GM23338 (cell line): ENCODE measurements at regions not wholly inside any gene's neighbourhood (a gene's known extent, or its start where the extent isn't known, plus 50 kb on each side); places are given as distances from the start of the nearest gene placed in this dataset.

Source experiments
- ATAC-seq: fragments of 200-7000 bp; cut with Tn5 transposase; 3 replicates; pipeline ENCODE4 v1.9.1; 2020
- DNase-seq: peaks from one replicate; pipeline ENCODE4 v3.0.0-alpha.2; 2015; ENCODE audit warnings: low spot score
- H2AFZ ChIP-seq: fragments of 200-600 bp; sonication (generic); 2 replicates; pipeline ENCODE4 v1.8.0; 2016; ENCODE audit warnings: antibody characterized with exemption, mild to moderate bottlenecking, moderate library complexity
- H3F3A ChIP-seq: fragments of 200-600 bp; sonication (generic); replicated peaks from 2 replicates; pipeline ENCODE4 v1.8.0; 2017; ENCODE audit warnings: antibody characterized with exemption, mixed run types, low read depth
- H3K27ac ChIP-seq: fragments of 200-600 bp; sonication (generic); 2 replicates; pipeline ENCODE4 v1.6.1; 2016; ENCODE audit warnings: low read depth
- H3K27me3 ChIP-seq: fragments of 200-600 bp; sonication (generic); 2 replicates; pipeline ENCODE4 v1.8.0; 2016; ENCODE audit warnings: mild to moderate bottlenecking, mixed run types, moderate library complexity; ENCODE audit not compliant: insufficient read depth
- H3K36me3 ChIP-seq: fragments of 200-600 bp; sonication (generic); 2 replicates; pipeline ENCODE4 v1.8.0; 2016; ENCODE audit warnings: mild to moderate bottlenecking; ENCODE audit not compliant: insufficient read depth
- H3K4me1 ChIP-seq: fragments of 200-600 bp; sonication (generic); 2 replicates; pipeline ENCODE4 v1.8.0; 2016; ENCODE audit warnings: mild to moderate bottlenecking, moderate library complexity; ENCODE audit not compliant: insufficient read depth
- H3K4me2 ChIP-seq: fragments of 200-600 bp; sonication (generic); 2 replicates; pipeline ENCODE4 v1.7.1; 2017; ENCODE audit warnings: mixed run types
- H3K4me3 ChIP-seq: fragments of 200-600 bp; sonication (generic); 2 replicates; pipeline ENCODE4 v1.6.1; 2016; ENCODE audit warnings: mixed run types
- H3K79me2 ChIP-seq: fragments of 200-600 bp; sonication (generic); replicated peaks from 2 replicates; pipeline ENCODE4 v1.8.0; 2017; ENCODE audit warnings: mild to moderate bottlenecking; ENCODE audit not compliant: insufficient read depth
- H3K9me2 ChIP-seq: fragments of 200-600 bp; sonication (generic); 2 replicates; pipeline ENCODE4 v1.8.0; 2017; ENCODE audit not compliant: insufficient read depth
- H4K20me1 ChIP-seq: fragments of 200-600 bp; sonication (generic); replicated peaks from 2 replicates; pipeline ENCODE4 v1.8.0; 2017; ENCODE audit warnings: mild to moderate bottlenecking; ENCODE audit not compliant: insufficient read depth
- H3K27ac Mint-ChIP-seq: 2 replicates; pipeline ENCODE4 v1.8.0; 2020; ENCODE audit warnings: inconsistent platforms, mild to moderate bottlenecking, moderate library complexity, mixed read lengths
- H3K27me3 Mint-ChIP-seq: 3 replicates; pipeline ENCODE4 v1.8.0; 2022; ENCODE audit warnings: low read depth, mild to moderate bottlenecking, moderate library complexity, mixed read lengths, inconsistent platforms; ENCODE audit not compliant: insufficient read depth, poor library complexity
- H3K36me3 Mint-ChIP-seq: 3 replicates; pipeline ENCODE4 v1.8.0; 2021; ENCODE audit warnings: low read depth, mild to moderate bottlenecking, inconsistent platforms, moderate library complexity, mixed read lengths
- H3K4me1 Mint-ChIP-seq: 3 replicates; pipeline ENCODE4 v1.8.0; 2020; ENCODE audit warnings: mild to moderate bottlenecking, inconsistent platforms, mixed read lengths
- H3K4me3 Mint-ChIP-seq: 3 replicates; pipeline ENCODE4 v1.8.0; 2021; ENCODE audit warnings: moderate library complexity, mild to moderate bottlenecking, inconsistent platforms, mixed read lengths
- H3K9me3 Mint-ChIP-seq: 3 replicates; pipeline ENCODE4 v1.8.0; 2020; ENCODE audit warnings: moderate library complexity, mild to moderate bottlenecking, inconsistent platforms, mixed read lengths
- CREB1 ChIP-seq: fragments of 250-450 bp; sonication (Bioruptor Pico); IDR thresholded peaks from 2 replicates; pipeline ENCODE4 v1.5.0; 2020; ENCODE audit warnings: low read depth, mild to moderate bottlenecking, moderate library complexity
- EZH2phosphoT487 ChIP-seq: fragments of 200-600 bp; sonication (generic); IDR thresholded peaks from one replicate; pipeline ENCODE4 v1.8.1; 2018; ENCODE audit warnings: antibody characterized with exemption; ENCODE audit not compliant: unreplicated experiment
- POLR2AphosphoS5 ChIP-seq: IDR thresholded peaks from 2 replicates; pipeline ENCODE4 v1.6.1; 2016; ENCODE audit warnings: antibody characterized with exemption, low read depth
- REST ChIP-seq: IDR thresholded peaks from one replicate; pipeline ENCODE4 v1.6.1; 2018; ENCODE audit warnings: antibody characterized with exemption; ENCODE audit not compliant: unreplicated experiment
- ZNF331 ChIP-seq: fragments of 250-450 bp; sonication (Bioruptor Pico); IDR thresholded peaks from 2 replicates; pipeline ENCODE4 v1.5.0; 2020; ENCODE audit warnings: low read depth, mild to moderate bottlenecking, moderate library complexity
- ZNF462 ChIP-seq: fragments of 250-450 bp; sonication (Bioruptor Pico); IDR thresholded peaks from 2 replicates; pipeline ENCODE4 v1.5.0; 2020; ENCODE audit warnings: mild to moderate bottlenecking, moderate library complexity
- TF ChIP-seq, protein P1 (sequence below): IDR thresholded peaks from 2 replicates; pipeline ENCODE4 v1.6.1; 2016; ENCODE audit warnings: antibody characterized with exemption

DNA sequence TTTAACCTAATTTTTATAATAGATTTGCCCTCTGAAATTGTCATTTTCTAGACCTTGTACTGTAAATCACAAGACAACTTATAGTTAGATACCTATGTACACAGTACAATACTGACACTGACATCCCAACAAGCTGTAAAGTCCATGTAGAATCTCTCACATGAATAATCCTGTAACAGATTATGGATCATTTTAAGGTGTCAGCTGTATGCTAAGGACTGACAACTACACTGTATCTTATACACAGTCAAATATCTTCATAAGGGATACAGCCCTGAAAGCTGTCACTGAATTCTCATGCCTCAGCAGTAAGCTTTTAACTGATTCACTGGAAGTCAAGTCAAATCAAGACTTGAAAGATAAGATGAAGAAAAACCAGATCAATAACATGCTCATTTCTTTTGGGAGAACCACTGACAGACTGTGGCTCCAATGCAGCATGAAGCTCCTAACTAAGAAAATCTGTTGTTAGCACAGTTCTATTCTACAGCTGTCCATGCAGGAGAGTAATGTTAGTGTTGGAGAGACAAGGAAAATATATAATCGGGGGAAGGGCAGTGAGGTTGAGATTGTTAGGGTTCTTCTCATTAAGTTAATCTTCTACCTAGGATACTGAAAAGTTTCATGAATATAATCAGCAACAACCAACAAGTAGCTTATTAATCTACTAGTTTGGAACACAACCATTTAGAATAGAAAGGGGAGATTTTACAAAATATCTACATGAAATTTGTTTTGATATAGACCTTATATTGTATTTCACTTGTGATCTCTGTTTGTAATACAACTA lies 612.0 kb downstream of the PCDH18 start (continued):
- TF ChIP-seq REST, result no peak
- TF ChIP-seq EZH2phosphoT487, result no peak
- TF ChIP-seq, protein P1, sequence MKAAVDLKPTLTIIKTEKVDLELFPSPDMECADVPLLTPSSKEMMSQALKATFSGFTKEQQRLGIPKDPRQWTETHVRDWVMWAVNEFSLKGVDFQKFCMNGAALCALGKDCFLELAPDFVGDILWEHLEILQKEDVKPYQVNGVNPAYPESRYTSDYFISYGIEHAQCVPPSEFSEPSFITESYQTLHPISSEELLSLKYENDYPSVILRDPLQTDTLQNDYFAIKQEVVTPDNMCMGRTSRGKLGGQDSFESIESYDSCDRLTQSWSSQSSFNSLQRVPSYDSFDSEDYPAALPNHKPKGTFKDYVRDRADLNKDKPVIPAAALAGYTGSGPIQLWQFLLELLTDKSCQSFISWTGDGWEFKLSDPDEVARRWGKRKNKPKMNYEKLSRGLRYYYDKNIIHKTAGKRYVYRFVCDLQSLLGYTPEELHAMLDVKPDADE, result no peak
- TF ChIP-seq POLR2AphosphoS5, result no peak

GRCh38 chr4:136918772-136919171 lies 613.5 kb downstream of the PCDH18 start:
- Histone ChIP-seq H3K27ac (no peak overlapping the region), H3K4me2 (no peak overlapping the region), H4K20me1 (no peaks in the 10 kb centered on the region), H3K9me2 (peaks cover 2% of the 10 kb centered on the region; the same call in 1 of the 2 replicates), H3K4me1 (no peaks in the 10 kb centered on the region), H3K27me3 (no peaks in the 10 kb centered on the region), H3K79me2 (no peaks in the 10 kb centered on the region), H2AFZ (no peak overlapping the region), H3K4me3 (no peak overlapping the region), H3F3A (no peaks in the 10 kb centered on the region), H3K36me3 (no peaks in the 10 kb centered on the region)
- H3K27me3 Mint-ChIP-seq, result peaks cover 5% of the 10 kb centered on the region
- H3K36me3 Mint-ChIP-seq, result peaks cover 3% of the 10 kb centered on the region; the same call in 1 of the 3 replicates
- H3K4me1 Mint-ChIP-seq, result no peaks in the 10 kb centered on the region
- no peak overlapping the region for H3K27ac Mint-ChIP-seq
- H3K4me3 Mint-ChIP-seq, result no peak overlapping the region
- no peak for TF ChIP-seq ZNF331 (CRISPR knock-in tag)
- no peak for TF ChIP-seq CREB1 (CRISPR knock-in tag)
- ATAC-seq, result no peak
- H3K9me3 Mint-ChIP-seq, result peaks cover 2% of the 10 kb centered on the region; the same call in 2 of the 3 replicates
- no peak for DNase-seq

GRCh38 chr4:136917312-136918110 lies 614.8 kb downstream of the PCDH18 start:
- ATAC-seq (no peak), DNase-seq (no peak)
- no peaks in the 10 kb centered on the region for H3K79me2 ChIP-seq
- H3K9me3 Mint-ChIP-seq, result peaks cover 2% of the 10 kb centered on the region; the same call in 2 of the 3 replicates
- peaks cover 2% of the 10 kb centered on the region for H3K27me3 Mint-ChIP-seq
- no peaks in the 10 kb centered on the region for H3K27me3 ChIP-seq
- no peak overlapping the region for H3K27ac ChIP-seq
- no peaks in the 10 kb centered on the region for H3K4me1 Mint-ChIP-seq
- H3K4me3 Mint-ChIP-seq, result no peak overlapping the region
- H3K4me3 ChIP-seq, result no peak overlapping the region
- H3F3A ChIP-seq, result no peaks in the 10 kb centered on the region
- H2AFZ ChIP-seq, result no peak overlapping the region
- H3K36me3 ChIP-seq, result no peaks in the 10 kb centered on the region
- H4K20me1 ChIP-seq, result no peaks in the 10 kb centered on the region
- no peaks in the 10 kb centered on the region for H3K4me1 ChIP-seq
- H3K9me2 ChIP-seq, result peaks cover 2% of the 10 kb centered on the region; the same call in 1 of the 2 replicates
- H3K36me3 Mint-ChIP-seq, result peaks cover 3% of the 10 kb centered on the region; the same call in 1 of the 3 replicates
- no peak overlapping the region for H3K27ac Mint-ChIP-seq
- no peak overlapping the region for H3K4me2 ChIP-seq
- no peak for TF ChIP-seq ZNF462 (CRISPR knock-in tag)
